ENCODE measurements at regions not wholly inside any gene's neighbourhood (a gene's known extent, or its start where the extent isn't known, plus 50 kb on each side); places are given as distances from the start of the nearest gene placed in this dataset.

DNA sequence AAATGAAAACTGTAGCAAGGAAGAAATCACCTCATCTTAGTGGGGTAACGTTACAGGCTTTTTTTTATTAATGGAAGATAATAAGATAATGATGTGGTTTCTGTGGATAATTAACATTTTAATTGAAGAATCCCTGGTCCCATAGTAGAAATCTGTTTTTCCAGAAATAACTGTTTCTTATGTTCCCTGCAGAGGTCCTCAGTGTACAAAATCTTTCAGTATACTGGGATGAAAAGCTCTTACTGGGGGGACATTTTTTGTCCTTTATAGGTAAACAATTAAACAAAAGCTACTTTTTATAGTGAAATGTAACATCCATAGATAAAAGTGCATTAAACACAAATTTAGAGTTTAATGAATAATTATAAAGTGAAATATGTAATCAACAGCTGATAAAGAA lies 312.2 kb downstream of the ATXN7L3B start:
- TF ChIP-seq CTCF (IDR thresholded peaks at IDR 0.05; ENCODE audit: low read depth, low read length, missing control alignments), result no peak
- H3K4me3 ChIP-seq (replicated peaks; ENCODE audit: low read depth, low read length), result no peak overlapping the region
- no peak for DNase-seq (ENCODE audit: extremely low read depth, low read depth)

DNA sequence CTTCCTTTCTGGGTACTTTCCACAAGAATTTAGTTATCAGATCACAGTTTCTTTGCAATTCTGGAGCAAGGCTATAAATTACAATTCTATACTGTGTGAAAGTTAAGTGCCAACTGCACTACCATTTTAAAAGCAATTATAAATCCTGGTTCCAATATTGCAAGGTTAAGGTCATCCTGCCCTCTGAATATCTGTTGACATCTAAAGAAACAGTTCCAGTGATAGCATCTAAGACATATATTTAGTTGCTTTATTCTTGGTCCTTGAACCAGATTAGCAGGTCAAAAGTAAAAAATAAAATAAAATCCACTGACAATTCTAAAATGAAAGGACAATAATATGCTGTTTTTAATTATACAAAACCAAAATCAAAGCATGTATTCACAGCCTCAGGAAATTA lies 334.2 kb downstream of the ATXN7L3B start:
- no peak overlapping the region for H3K4me3 ChIP-seq (replicated peaks; ENCODE audit: low read depth, low read length)
- no peak for TF ChIP-seq CTCF (IDR thresholded peaks at IDR 0.05; ENCODE audit: low read depth, low read length, missing control alignments)

DNA sequence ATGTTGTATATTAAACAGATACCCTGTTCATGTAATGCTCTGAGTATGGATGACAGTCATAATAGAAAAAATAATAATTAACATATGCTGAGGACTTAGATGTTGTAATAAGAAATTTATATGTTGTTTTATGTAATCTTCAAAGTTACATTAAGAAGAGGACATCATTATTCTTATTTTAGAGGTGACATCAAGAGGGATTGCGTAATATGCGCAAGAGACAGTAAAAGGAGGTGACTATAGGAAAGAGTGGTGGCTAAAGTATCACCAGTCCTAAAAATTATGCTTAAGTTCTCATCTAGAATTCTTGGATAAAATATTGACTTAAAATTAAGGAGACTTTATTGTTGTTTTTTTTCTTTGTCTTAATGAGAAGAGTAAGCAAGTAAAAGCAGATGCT lies 323.9 kb downstream of the KCNC2 start:
- no peak for DNase-seq (ENCODE audit: extremely low read depth, low read depth)
- H3K4me3 ChIP-seq (replicated peaks; ENCODE audit: low read depth, low read length), result no peak overlapping the region
- no peak for TF ChIP-seq CTCF (IDR thresholded peaks at IDR 0.05; ENCODE audit: low read depth, low read length, missing control alignments)

More for the DNA sequence above, 334.2 kb downstream of the ATXN7L3B start:
- DNase-seq (ENCODE audit: extremely low read depth, low read depth), result no peak

DNA sequence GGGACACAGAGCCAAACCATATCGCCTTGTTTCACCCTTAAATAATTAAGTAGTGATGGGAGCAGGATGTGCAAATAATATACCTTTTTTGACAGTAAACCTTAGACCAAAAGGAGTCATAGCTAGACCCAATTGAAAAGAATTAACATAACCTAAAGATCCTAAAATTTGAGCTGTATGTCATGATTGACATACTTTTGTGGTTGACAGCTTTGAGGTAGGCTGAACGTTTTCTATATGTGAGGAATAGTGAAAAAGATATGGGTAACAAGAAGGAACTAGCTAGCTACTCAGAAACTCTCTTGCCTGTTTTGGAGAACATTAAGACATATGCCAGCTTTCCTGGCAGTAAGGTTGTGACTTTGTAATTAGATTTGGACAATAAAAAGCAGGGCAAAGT lies 320.6 kb downstream of the KCNC2 start:
- H3K4me3 ChIP-seq (replicated peaks; ENCODE audit: low read depth, low read length), result no peak overlapping the region
- no peak for TF ChIP-seq CTCF (IDR thresholded peaks at IDR 0.05; ENCODE audit: low read depth, low read length, missing control alignments)
- DNase-seq (ENCODE audit: extremely low read depth, low read depth), result no peak

DNA sequence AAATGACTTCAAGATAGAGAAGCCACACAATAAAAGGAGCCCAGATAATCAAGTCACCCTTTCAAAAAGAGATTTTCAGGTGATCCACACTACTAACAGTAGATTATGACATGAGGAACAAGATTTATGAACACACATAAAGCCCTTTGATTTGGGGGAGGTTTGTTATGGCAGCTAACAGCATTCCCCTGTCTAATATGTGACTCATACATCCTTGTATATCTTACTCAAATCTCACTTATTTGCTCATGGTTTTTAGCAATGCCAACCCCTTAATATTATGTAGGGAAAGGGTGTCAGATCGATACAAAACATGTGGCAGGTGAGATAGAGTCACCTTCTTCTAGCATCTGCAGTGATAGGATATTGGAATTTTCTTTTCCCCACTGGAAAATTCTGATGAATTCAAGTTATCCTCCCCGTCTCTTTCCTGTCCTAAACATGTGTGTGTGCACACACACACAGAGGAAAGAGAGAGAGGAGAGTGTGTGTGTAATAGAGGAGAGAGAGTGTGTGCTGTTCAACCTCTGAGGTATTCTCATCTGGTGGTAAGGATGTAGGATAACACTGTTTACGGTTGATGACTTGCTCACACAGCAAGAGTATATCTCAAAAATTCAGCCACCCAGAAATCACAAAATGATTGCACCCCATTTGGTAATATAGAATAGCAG lies 319.9 kb downstream of the KCNC2 start:
- no peak for TF ChIP-seq CTCF (IDR thresholded peaks at IDR 0.05; ENCODE audit: low read depth, low read length, missing control alignments)
- no peak overlapping the region for H3K4me3 ChIP-seq (replicated peaks; ENCODE audit: low read depth, low read length)
- DNase-seq (ENCODE audit: extremely low read depth, low read depth), result peak; percentile 12

GRCh38 chr12:74890237-74890599 lies 319.4 kb downstream of the KCNC2 start:
- peak; percentile 72 for DNase-seq (ENCODE audit: extremely low read depth, low read depth)
- TF ChIP-seq CTCF (IDR thresholded peaks at IDR 0.05; ENCODE audit: low read depth, low read length, missing control alignments), result no peak
- H3K4me3 ChIP-seq (replicated peaks; ENCODE audit: low read depth, low read length), result no peak overlapping the region
